IPS-18a (cell line): ENCODE measurements at regions not wholly inside any gene's neighbourhood (a gene's known extent, or its start where the extent isn't known, plus 50 kb on each side); places are given as distances from the start of the nearest gene placed in this dataset.

Experiments
- H3K27ac ChIP-seq: one replicate; pipeline ENCODE4 v1.5.1; 2013; ENCODE audit warnings: low read length
- H3K27me3 ChIP-seq: one replicate; pipeline ENCODE4 v1.6.1; 2013; ENCODE audit warnings: mild to moderate bottlenecking, low read length; ENCODE audit not compliant: control insufficient read depth, insufficient read depth
- H3K36me3 ChIP-seq: one replicate; pipeline ENCODE4 v1.6.1; 2013; ENCODE audit warnings: low read depth, low read length; ENCODE audit not compliant: control insufficient read depth
- H3K4me1 ChIP-seq: one replicate; pipeline ENCODE4 v1.6.1; 2013; ENCODE audit warnings: low read depth, low read length; ENCODE audit not compliant: control insufficient read depth
- H3K4me3 ChIP-seq: one replicate; pipeline ENCODE4 v1.5.1; 2013; ENCODE audit warnings: low read length
- H3K9ac ChIP-seq: one replicate; pipeline ENCODE4 v1.6.1; 2013; ENCODE audit warnings: mild to moderate bottlenecking, low read length, moderate library complexity
- H3K9me3 ChIP-seq: one replicate; pipeline ENCODE4 v1.6.1; 2013; ENCODE audit warnings: low read depth, low read length; ENCODE audit not compliant: control insufficient read depth

DNA sequence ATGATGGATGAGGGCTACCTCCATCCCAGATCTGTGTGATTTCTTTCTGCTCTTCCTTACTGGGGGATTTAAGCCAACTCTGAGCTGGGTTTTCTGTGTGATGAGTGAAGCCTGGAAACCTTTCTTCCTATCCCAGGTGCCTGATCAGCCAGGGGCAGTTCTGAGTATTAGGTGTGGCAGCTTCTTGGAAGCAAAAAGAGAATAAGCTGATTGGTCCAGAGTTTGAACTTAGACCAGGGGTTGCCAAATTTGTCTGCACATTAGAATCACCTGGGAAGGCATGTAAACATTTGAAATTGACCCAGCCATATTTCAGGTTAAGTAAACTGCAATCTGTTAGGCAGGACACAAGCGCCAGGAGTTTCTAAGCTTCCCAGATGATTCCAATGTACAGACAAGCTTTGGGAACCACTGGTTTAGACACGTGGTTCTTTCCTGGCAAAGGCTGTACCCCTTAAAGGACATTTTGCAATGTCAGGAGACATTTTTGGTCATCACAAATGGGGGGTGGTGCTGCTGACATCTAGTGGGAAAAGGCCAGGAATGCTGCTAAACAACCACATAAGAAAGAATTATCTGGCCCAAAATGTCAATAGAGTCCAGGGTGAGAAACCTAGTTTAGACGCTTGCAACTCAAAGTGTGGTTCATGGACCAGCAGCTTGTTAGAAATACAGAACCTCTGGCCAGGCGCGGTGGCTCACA, 160.5 kb upstream of the GHITM start:
- Histone ChIP-seq H3K36me3 (no peaks in the 10 kb centered on the region), H3K4me3 (no peak overlapping the region)

DNA sequence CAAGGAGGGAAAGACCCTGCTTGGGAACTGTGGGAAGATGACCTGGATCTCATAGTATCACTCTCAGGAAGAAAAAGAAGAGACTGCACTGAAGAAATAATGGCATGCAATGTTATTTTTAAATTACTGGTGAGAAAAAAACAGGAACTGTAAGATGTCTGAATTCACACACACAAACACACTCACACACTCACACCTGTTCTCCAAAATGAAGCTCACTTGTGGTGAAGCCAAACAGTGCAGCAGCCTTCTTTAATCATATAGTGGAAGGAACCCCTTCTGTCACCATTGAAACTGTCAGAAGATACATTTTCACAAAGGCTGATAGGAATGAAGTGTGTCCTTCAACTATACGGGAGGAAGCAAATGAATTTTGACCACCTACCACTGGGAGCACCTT, 156.5 kb upstream of the GHITM start:
- Histone ChIP-seq H3K9me3 (no peaks in the 10 kb centered on the region), H3K36me3 (no peaks in the 10 kb centered on the region), H3K27me3 (no peaks in the 10 kb centered on the region), H3K9ac (no peak overlapping the region), H3K4me3 (no peak overlapping the region), H3K4me1 (peaks cover 3% of the 10 kb centered on the region), H3K27ac (no peak overlapping the region)

More for the DNA sequence above, 160.5 kb upstream of the GHITM start:
- no peak overlapping the region for H3K9ac ChIP-seq
- H3K27ac ChIP-seq = no peak overlapping the region
- H3K4me1 ChIP-seq = peaks cover 3% of the 10 kb centered on the region
- peaks cover 3% of the 10 kb centered on the region for H3K9me3 ChIP-seq
- H3K27me3 ChIP-seq = no peaks in the 10 kb centered on the region

DNA sequence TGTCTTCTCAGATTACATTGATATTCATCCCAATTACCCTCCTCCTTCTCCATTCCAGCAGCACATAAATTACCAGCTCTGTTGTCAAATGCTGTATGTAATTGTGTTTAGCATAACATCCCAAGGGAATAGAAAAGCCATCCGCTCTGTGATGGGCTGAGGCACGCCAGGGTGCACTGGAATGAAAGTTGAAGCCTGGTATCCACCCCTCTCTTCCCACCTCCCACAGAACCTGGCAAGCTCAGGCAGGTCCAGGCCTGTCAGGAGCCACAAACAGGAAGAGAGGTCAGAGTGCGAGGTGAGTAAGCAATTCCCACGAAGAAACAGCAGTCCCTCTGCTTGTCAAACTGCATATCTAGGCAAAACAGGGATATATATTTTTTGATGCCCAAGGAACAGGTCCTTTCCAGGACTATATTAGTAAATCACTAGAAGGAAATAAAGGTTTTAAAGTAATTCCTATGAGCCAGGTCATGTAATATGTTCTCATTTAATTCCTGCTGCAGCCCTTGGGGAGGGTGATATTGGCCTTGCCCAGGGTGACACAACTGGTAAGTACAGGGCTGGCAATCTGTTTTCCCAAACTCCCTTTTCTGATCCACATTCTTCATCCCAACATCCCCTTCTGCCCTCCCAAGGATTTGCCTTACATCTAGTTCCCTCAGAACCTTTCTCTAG, 155.6 kb upstream of the GHITM start:
- H3K4me3 ChIP-seq = no peak overlapping the region
- no peaks in the 10 kb centered on the region for H3K36me3 ChIP-seq

DNA sequence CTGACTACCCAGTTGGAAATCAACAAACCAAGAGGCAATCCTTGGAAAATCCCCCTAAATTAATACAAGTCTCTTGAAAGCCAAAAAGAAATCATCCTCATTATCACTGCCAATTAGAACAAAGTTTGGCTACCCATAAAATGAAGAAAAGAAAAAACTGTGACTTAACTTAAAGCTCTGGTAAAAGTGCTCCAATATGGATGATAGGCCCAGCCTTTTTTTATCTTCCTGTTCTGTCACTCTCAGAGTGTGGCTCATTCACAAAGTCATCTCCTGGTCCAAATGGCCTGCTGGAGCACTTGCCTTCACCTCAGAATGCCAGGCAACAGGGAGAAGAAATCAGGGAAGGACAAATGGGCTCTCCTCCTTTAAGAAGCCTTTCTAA, 155.1 kb upstream of the GHITM start:
- Histone ChIP-seq H3K27me3 (no peaks in the 10 kb centered on the region), H3K4me3 (no peak overlapping the region), H3K27ac (no peak overlapping the region), H3K9ac (no peak overlapping the region), H3K36me3 (no peaks in the 10 kb centered on the region), H3K4me1 (peaks cover 3% of the 10 kb centered on the region), H3K9me3 (no peaks in the 10 kb centered on the region)

More for the DNA sequence above, 155.6 kb upstream of the GHITM start:
- no peak overlapping the region for H3K9ac ChIP-seq
- no peaks in the 10 kb centered on the region for H3K9me3 ChIP-seq
- H3K4me1 ChIP-seq = peaks cover 3% of the 10 kb centered on the region
- H3K27ac ChIP-seq = no peak overlapping the region
- H3K27me3 ChIP-seq = no peaks in the 10 kb centered on the region

DNA sequence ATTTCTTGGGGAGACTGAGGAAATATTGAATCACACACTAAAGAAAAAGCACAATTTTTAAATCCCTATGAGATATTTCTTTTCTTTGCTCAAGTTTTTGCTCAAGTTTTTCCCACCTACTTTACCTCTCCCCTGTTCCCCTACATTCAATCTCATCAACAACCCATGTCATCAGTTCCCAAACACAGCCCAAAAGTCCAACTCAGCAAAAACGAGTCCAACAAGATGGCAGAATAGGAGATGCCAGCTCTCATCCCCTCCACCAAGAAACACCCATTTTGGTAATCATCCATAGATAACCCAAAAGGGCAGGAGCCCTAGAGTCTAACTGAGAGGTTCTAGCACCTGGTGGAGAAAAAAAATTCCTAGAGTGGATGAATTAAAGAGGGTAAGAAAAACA, 152.5 kb upstream of the GHITM start:
- Histone ChIP-seq H3K9ac (no peak overlapping the region), H3K27ac (no peak overlapping the region), H3K4me1 (peaks cover 3% of the 10 kb centered on the region), H3K27me3 (no peaks in the 10 kb centered on the region), H3K36me3 (no peaks in the 10 kb centered on the region), H3K9me3 (no peaks in the 10 kb centered on the region), H3K4me3 (no peak overlapping the region)

DNA sequence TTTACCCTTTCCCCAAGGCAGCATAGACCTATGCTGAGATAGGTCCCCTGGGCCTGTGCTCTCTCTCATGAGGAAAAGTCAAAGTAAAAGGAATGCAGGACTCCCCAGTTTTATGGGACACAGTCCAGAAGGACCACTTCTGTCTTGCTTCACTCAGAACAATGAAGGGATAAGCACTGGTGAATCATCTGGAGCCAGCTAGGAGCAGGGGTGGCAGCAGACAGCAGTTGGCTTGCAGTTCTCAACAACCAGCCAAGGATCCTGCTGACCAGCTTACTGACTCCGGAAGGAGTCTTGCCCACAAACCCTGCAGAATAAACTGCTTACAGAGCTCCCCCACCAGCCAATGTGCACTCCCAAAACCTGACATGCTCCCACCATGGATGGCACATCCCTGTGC, 152.1 kb upstream of the GHITM start:
- Histone ChIP-seq H3K9me3 (no peaks in the 10 kb centered on the region), H3K4me3 (no peak overlapping the region), H3K4me1 (peaks cover 6% of the 10 kb centered on the region), H3K27ac (no peak overlapping the region), H3K9ac (no peak overlapping the region), H3K36me3 (no peaks in the 10 kb centered on the region), H3K27me3 (no peaks in the 10 kb centered on the region)

DNA sequence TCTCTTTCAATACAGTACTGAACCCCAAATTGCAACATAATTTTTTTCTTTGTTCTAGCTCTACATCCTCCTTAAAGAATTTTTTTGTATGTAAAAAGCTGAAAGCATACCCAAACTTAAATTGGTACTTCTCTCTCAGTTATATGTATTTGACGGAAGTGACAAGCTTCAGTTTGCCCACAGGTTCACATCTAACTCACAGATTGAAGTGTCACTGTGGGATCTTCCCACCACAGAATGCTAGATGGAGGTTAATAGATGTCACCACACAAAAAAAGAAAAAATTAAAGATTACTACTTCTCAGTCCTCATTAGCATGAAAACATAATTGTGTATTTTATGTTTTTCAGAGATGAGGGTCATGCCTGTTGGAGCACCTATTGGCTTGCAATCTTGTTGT, 150.9 kb upstream of the GHITM start:
- H3K9ac ChIP-seq = no peak overlapping the region

DNA sequence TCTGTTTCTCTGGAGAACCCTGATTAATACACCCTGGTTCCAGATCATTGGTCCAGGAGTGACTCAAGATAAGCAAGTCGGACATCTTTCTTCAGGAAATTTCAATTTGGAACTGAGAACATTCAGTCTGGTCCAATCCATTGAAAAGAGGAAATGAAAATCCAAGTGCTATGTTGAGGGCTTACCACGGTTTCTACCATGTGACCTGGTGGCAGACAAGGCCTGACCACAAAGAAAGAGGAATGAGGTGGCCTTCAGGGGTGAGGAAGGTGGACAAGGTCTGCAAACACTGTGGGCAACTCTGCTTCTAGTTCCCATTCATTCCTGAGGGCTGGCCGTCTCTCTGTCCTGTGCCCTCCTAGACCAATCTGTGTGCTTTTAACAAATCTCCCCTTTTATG, 149.2 kb upstream of the GHITM start:
- Histone ChIP-seq H3K4me1 (peaks cover 3% of the 10 kb centered on the region), H3K4me3 (no peak overlapping the region), H3K27ac (no peak overlapping the region), H3K9me3 (no peaks in the 10 kb centered on the region), H3K9ac (no peak overlapping the region), H3K36me3 (no peaks in the 10 kb centered on the region), H3K27me3 (no peaks in the 10 kb centered on the region)

More for the DNA sequence above, 150.9 kb upstream of the GHITM start:
- Histone ChIP-seq H3K4me1 (peaks cover 4% of the 10 kb centered on the region), H3K27me3 (no peaks in the 10 kb centered on the region), H3K27ac (no peak overlapping the region), H3K36me3 (no peaks in the 10 kb centered on the region), H3K4me3 (no peak overlapping the region), H3K9me3 (no peaks in the 10 kb centered on the region)

DNA sequence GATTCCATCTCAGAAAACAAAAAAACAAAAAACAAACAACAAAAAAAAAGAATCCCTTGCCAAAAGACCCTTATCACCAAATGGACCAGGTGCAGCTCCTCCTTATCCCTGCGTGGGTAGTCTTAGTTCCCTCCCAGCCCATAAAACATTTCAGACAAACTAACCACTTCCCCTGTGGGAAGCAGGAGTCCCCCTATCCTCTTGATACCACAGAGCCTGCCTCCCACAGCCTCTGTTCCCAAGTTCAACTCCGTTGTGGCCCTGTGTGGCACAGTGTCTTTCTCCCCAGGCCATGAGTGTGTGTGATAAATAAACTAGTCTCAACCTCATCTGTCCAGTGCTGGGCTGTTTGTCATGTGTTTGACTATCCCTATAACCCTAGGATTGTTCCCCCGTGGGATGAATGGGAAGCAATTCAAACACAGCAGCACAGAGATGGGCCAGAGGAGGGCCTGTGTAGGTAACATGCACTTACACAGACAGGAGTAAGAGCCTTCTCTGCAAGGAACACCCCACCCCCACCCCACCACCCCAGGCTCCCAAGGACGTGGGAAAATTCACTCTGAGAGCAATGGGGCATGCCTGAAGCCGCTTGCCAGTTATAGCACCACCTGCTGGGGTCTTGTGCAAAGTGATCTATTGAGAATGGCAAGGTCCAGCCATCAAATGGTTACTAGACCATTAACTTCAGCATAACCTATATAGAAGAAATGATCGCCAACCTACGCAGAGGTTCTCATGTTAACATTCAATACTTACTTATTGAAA, 147.1 kb upstream of the GHITM start:
- Histone ChIP-seq H3K9me3 (no peaks in the 10 kb centered on the region), H3K4me1 (peaks cover 3% of the 10 kb centered on the region), H3K36me3 (no peaks in the 10 kb centered on the region), H3K27ac (no peak overlapping the region), H3K4me3 (no peak overlapping the region), H3K9ac (no peak overlapping the region), H3K27me3 (no peaks in the 10 kb centered on the region)

DNA sequence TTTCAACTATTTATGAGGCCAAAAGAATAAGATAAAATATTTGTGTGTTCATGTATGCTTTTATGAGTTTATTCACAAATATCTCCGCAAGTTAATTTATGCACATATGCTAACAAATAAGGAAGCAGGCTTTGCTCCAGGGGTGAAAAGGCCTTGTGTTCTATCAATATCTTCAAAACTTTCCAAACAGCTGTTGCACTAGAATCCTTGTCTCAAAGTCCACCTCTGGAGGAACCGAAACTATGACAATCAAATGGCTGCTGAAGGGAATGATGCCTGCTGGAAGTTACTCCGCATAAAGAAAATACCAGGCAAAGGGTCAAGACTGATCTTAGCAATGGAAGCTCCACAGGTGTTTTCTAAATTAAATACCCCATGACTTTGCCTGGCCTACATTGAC, 145.0 kb upstream of the GHITM start:
- H3K4me3 ChIP-seq = no peak overlapping the region
- no peak overlapping the region for H3K27ac ChIP-seq
- H3K27me3 ChIP-seq = no peaks in the 10 kb centered on the region
- no peaks in the 10 kb centered on the region for H3K9me3 ChIP-seq
- peaks cover 3% of the 10 kb centered on the region for H3K4me1 ChIP-seq
- H3K9ac ChIP-seq = no peak overlapping the region
- no peaks in the 10 kb centered on the region for H3K36me3 ChIP-seq

DNA sequence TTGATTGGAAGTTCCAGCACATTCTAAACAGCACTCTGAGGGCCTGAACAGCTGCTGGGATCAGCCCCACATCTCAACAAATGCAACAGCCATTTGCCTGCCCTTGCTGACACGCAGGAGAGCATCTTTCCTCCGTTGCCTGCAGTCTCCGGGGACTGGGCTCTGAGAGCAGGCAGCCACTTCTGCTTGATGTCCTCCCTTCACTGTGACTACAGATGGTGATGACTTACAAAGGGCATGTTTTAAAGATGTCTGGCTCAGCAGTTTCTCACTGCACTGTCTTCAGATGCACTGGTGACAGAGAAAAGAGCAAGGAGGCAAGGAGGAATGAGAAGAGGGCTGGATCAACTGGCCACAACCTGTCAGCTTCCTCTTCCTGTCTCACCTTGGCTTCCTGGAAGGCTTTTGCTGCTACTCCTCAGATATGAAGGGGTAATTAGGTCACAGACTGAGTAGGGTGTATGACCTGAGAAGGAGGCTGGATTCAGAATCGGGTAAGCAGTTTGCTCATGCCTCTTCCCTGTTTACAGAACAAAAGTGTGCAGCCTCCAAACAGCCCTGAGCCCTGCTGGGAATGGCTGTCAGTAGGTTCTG, 143.5 kb upstream of the GHITM start:
- no peaks in the 10 kb centered on the region for H3K36me3 ChIP-seq
- no peak overlapping the region for H3K9ac ChIP-seq
- no peak overlapping the region for H3K27ac ChIP-seq
- peaks cover 3% of the 10 kb centered on the region for H3K4me1 ChIP-seq
- H3K9me3 ChIP-seq = no peaks in the 10 kb centered on the region
- H3K4me3 ChIP-seq = no peak overlapping the region
- H3K27me3 ChIP-seq = no peaks in the 10 kb centered on the region
